SK-N-SH (cell line): ENCODE measurements at regions not wholly inside any gene's neighbourhood (a gene's known extent, or its start where the extent isn't known, plus 50 kb on each side); places are given as distances from the start of the nearest gene placed in this dataset.

Experiments
- CTCF ChIA-PET: fragments of 300-600, 350-600 bp; formaldehyde crosslinking; extraction: SDS; loops from one replicate; lab custom pipeline; 2021; lab: Yijun Ruan, JAX
- POLR2A ChIA-PET: fragments of 350-600 bp; sonication (Branson Sonifier 250); formaldehyde crosslinking; extraction: SDS; loops from one replicate; lab custom pipeline; 2020; ENCODE audit warnings: antibody characterized with exemption, inconsistent platforms; lab: Yijun Ruan, JAX
- DNase-seq: peaks from one replicate; pipeline ENCODE4 v3.0.0; 2012
- H2AFZ ChIP-seq: fragments of 200-600 bp; sonication (generic); 2 replicates; pipeline ENCODE4 v1.8.1; 2016; ENCODE audit warnings: antibody characterized with exemption, mild to moderate bottlenecking, low read depth
- H3F3A ChIP-seq: fragments of 200-600 bp; sonication (generic); replicated peaks from 2 replicates; pipeline ENCODE3; 2016; ENCODE audit warnings: antibody characterized with exemption, mild to moderate bottlenecking; ENCODE audit not compliant: insufficient read depth
- H3K27ac ChIP-seq, 2 experiments: fragments of 200-500 bp in 1 of 2; fragments of 200-600 bp in 1 of 2; sonication (Bioruptor generic) in 1 of 2; sonication (generic), shearing (Covaris generic) in 1 of 2; 2 replicates each; pipeline versions ENCODE4 v1.5.1 to v1.6.1; 2014 to 2016; ENCODE audit warnings: low read depth in 2 of 2, inconsistent platforms in 1 of 2, low read length in 1 of 2, mild to moderate bottlenecking in 1 of 2, mixed read lengths in 1 of 2
- H3K27me3 ChIP-seq: fragments of 200-600 bp; sonication (generic), shearing (Covaris generic); 2 replicates; pipeline ENCODE4 v1.6.1; 2016; ENCODE audit warnings: mixed run types; ENCODE audit not compliant: insufficient read depth
- H3K36me3 ChIP-seq, 2 experiments: fragments of 200-500 bp in 1 of 2; fragments of 200-600 bp in 1 of 2; sonication (Bioruptor generic) in 1 of 2; sonication (generic) in 1 of 2; replicated peaks in 1 of 2; 2 replicates each; pipeline versions ENCODE3 to v1.5.1; 2014 to 2016; ENCODE audit warnings: low read length in 1 of 2, mild to moderate bottlenecking in 1 of 2; ENCODE audit not compliant: insufficient read depth in 2 of 2, control insufficient read depth in 1 of 2
- H3K4me1 ChIP-seq, 2 experiments: fragments of 200-500 bp in 1 of 2; fragments of 200-600 bp in 1 of 2; sonication (Bioruptor generic) in 1 of 2; sonication (generic), shearing (Covaris generic) in 1 of 2; 2 replicates each; pipeline versions ENCODE4 v1.5.1 to v1.6.1; 2014 to 2016; ENCODE audit warnings: low read depth in 1 of 2, low read length in 1 of 2, mixed run types in 1 of 2; ENCODE audit not compliant: insufficient read depth in 2 of 2, control insufficient read depth in 1 of 2
- H3K4me2 ChIP-seq: fragments of 200-600 bp; sonication (generic), shearing (Covaris generic); 2 replicates; pipeline ENCODE4 v1.6.1; 2017; ENCODE audit warnings: mixed run types
- H3K4me3 ChIP-seq, 2 experiments: fragments of 200-500 bp in 1 of 2; fragments of 200-600 bp in 1 of 2; sonication (Bioruptor generic) in 1 of 2; sonication (generic), shearing (Covaris generic) in 1 of 2; 2 replicates each; pipeline versions ENCODE4 v1.5.1 to v1.8.1; 2014 to 2016; ENCODE audit warnings: low read depth in 2 of 2, inconsistent platforms in 1 of 2, low read length in 1 of 2, mild to moderate bottlenecking in 1 of 2, mixed read lengths in 1 of 2, moderate library complexity in 1 of 2
- H3K79me2 ChIP-seq: fragments of 200-600 bp; sonication (generic); 2 replicates; pipeline ENCODE4 v1.8.1; 2017; ENCODE audit warnings: mild to moderate bottlenecking; ENCODE audit not compliant: insufficient read depth
- H3K9ac ChIP-seq: fragments of 200-600 bp; sonication (generic); 2 replicates; pipeline ENCODE4 v1.6.1; 2017; ENCODE audit warnings: mixed run types
- H3K9me2 ChIP-seq: fragments of 200-600 bp; sonication (generic); 2 replicates; pipeline ENCODE4 v1.6.1; 2017; ENCODE audit warnings: mixed run types
- H3K9me3 ChIP-seq: fragments of 200-600 bp; sonication (generic); 2 replicates; pipeline ENCODE4 v1.6.1; 2017; ENCODE audit warnings: mixed run types, mild to moderate bottlenecking, moderate library complexity
- H4K20me1 ChIP-seq: fragments of 200-600 bp; sonication (generic); 2 replicates; pipeline ENCODE4 v1.6.1; 2017; ENCODE audit warnings: mild to moderate bottlenecking, mixed run types; ENCODE audit not compliant: insufficient read depth
- CTCF ChIP-seq: fragments of 200-600 bp; sonication (generic); IDR thresholded peaks from 2 replicates; pipeline ENCODE4 v1.6.1; 2017; ENCODE audit warnings: antibody characterized with exemption, mild to moderate bottlenecking, moderate library complexity
- FOSL2 ChIP-seq: IDR thresholded peaks from 2 replicates; pipeline ENCODE4 v1.4.0; 2012; ENCODE audit warnings: low read depth, mild to moderate bottlenecking, moderate library complexity, borderline replicate concordance
- GATA2 ChIP-seq: sonication (generic); formaldehyde crosslinking; IDR thresholded peaks from 2 replicates; pipeline ENCODE4 v1.5.0; 2020; ENCODE audit warnings: mild to moderate bottlenecking, missing genetic modification reagents
- JUND ChIP-seq: IDR thresholded peaks from 2 replicates; pipeline ENCODE4 v1.4.0; 2012
- NRF1 ChIP-seq: IDR thresholded peaks from 2 replicates; pipeline ENCODE4 v1.6.1; 2012; ENCODE audit warnings: low read depth, mild to moderate bottlenecking, low read length
- PBX3 ChIP-seq: IDR thresholded peaks from 2 replicates; pipeline ENCODE4; 2012
- POLR2AphosphoS5 ChIP-seq: IDR thresholded peaks from 2 replicates; pipeline ENCODE4 v1.6.1; 2012; ENCODE audit warnings: low read depth, low read length
- RAD21 ChIP-seq: IDR thresholded peaks from 2 replicates; pipeline ENCODE4 v1.6.1; 2012; ENCODE audit warnings: mild to moderate bottlenecking, low read length
- USF1 ChIP-seq: IDR thresholded peaks from 2 replicates; pipeline ENCODE4 v1.4.0; 2012; ENCODE audit warnings: low read depth, borderline replicate concordance
- WGBS: methylation state at CpG from one replicate; pipeline ENCODE4 v1.1.6; 2017; ENCODE audit warnings: low lambda C conversion rate; 5-methylcytosine and 5-hydroxymethylcytosine counted together

- TF ChIP-seq RAD21 (no peak), CTCF (no peak), NRF1 (no peak)
Measured at GRCh38 chr10:55146032-55146431, 345.0 kb upstream of the PCDH15 start.

GRCh38 chr10:55144001-55144400 lies 343.0 kb upstream of the PCDH15 start:
- Histone ChIP-seq H3K4me2 (no peak overlapping the region), H3F3A (no peaks in the 10 kb centered on the region), H3K4me3 (no peak overlapping the region), H3K9ac (no peak overlapping the region), H3K27ac (no peak overlapping the region), H4K20me1 (no peaks in the 10 kb centered on the region), H3K27me3 (no peaks in the 10 kb centered on the region), H2AFZ (no peak overlapping the region), H3K79me2 (no peaks in the 10 kb centered on the region), H3K9me2 (no peaks in the 10 kb centered on the region; the same call in 1 of the 2 replicates), H3K36me3 (no peaks in the 10 kb centered on the region), H3K9me3 (no peaks in the 10 kb centered on the region), H3K4me1 (no peaks in the 10 kb centered on the region)
- no peak for DNase-seq
- CTCF ChIA-PET = no interaction called here
- WGBS = 13% methylated on average over 2 of the region's 2 CpGs
- TF ChIP-seq POLR2AphosphoS5 (no peak), USF1 (no peak), FOSL2 (peak; percentile 43; the same call in 1 of the 2 replicates), PBX3 (peak; percentile 33; the same call in 1 of the 2 replicates), GATA2 (CRISPR knock-in tag) (no peak), JUND (peak; percentile 44; the same call in 1 of the 2 replicates), NRF1 (no peak)
- POLR2A ChIA-PET = no interaction called here

More at GRCh38 chr10:55146032-55146431, 345.0 kb upstream of the PCDH15 start:
- no peaks in the 10 kb centered on the region for H3K4me1 ChIP-seq
- H3K9ac ChIP-seq = no peak overlapping the region
- H3K4me3 ChIP-seq = no peak overlapping the region
- 0 out of 2 replicates have a peak overlapping the region, but pooled peaks have one; percentile 3 for H2AFZ ChIP-seq
- H4K20me1 ChIP-seq = no peaks in the 10 kb centered on the region
- H3K9me2 ChIP-seq = no peaks in the 10 kb centered on the region; the same call in 1 of the 2 replicates
- CTCF ChIA-PET = interaction anchor here (1.4 kb wide), 1 partner anchor 54 kb away, joined by 4 read pairs; no protein-coding TSS in a partner anchor
- no peaks in the 10 kb centered on the region for H3F3A ChIP-seq
- DNase-seq = no peak
- no peak overlapping the region for H3K4me2 ChIP-seq
- POLR2A ChIA-PET = no interaction called here
- 35% methylated on average over 5 of the region's 5 CpGs for WGBS
- no peaks in the 10 kb centered on the region for H3K27me3 ChIP-seq
- H3K36me3 ChIP-seq = no peaks in the 10 kb centered on the region
- no peak overlapping the region for H3K27ac ChIP-seq
- no peaks in the 10 kb centered on the region for H3K9me3 ChIP-seq
- H3K79me2 ChIP-seq = no peaks in the 10 kb centered on the region
